NCI-H1436 treated with DMSO at 0.1 percent for 48 hours (cell line): ENCODE measurements at regions not wholly inside any gene's neighbourhood (a gene's known extent, or its start where the extent isn't known, plus 50 kb on each side); places are given as distances from the start of the nearest gene placed in this dataset.
"Not testable (repeated sequence)": the region's sequence is repeated elsewhere in the genome, so short reads cannot be mapped to it uniquely, and the experiment has no call there.

Experiments used
- DNase-seq: peaks from one replicate; lab custom pipeline; 2025; lab: John Stamatoyannopoulos, UW

DNA sequence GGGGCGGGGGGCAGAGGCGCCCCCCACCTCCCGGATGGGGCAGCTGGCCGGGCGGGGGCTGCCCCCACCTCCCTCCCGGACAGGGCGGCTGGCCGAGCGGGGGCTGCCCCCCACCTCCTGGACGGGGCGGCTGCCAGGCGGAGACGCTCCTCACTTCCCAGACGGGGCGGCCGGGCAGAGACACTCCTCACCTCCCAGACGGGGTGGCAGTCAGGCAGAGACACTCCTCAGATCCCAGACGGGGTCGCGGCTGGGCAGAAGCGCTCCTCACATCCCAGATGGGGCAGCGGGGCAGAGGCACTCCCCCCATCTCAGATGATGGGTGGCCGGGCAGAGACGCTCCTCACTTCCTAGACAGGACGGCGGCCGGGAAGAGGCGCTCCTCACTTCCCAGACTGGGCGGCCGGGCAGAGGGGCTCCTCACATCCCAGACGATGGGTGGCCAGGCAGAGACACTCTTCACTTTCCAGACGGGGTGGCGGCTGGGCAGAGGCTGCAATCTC lies 240.1 kb downstream of the NPIPA7 start:
- not testable (repeated sequence) for DNase-seq

DNA sequence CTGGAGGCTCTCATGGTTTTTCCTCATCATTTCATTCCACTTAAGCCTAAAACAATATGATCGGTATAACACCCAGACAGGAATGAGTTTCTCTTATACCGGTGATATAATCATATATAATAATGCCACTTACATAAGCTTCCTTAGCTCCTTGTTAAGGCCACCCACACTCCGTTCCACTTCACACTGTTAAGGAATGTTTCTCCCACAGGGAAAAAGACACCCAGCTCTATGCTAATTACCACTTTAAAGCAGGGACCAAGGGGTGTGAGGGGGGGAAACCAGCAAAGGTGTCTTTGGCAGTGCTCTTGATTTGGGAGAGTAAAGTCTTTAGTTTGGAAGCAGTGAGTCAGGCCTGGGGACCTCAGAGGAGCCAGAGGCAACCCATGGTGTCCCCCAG lies 245.4 kb downstream of the NPIPA7 start:
- not testable (repeated sequence) for DNase-seq

DNA sequence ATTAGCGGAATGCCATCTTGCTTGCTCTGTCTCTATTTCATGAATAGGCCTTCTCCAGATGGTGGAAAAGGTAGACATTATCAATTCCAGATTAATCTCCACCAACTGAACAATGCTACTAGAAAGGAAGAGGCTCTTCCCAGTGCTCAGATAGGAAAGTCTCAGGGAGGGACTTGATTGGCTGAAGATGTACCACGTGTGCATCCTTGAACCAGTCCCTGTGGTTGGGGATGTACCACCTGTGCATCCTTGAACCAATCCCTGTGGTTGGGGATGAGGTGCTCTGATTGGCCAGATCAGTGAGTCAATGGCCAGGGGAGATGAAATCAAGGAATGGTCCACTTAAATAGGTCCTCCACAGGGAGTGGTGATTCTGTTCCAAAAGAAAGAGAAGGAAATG lies 246.2 kb downstream of the NPIPA7 start:
- DNase-seq = not testable (repeated sequence)

GRCh38 chr16:16627865-16628264 lies 248.9 kb downstream of the NPIPA7 start:
- DNase-seq = not testable (repeated sequence)

DNA sequence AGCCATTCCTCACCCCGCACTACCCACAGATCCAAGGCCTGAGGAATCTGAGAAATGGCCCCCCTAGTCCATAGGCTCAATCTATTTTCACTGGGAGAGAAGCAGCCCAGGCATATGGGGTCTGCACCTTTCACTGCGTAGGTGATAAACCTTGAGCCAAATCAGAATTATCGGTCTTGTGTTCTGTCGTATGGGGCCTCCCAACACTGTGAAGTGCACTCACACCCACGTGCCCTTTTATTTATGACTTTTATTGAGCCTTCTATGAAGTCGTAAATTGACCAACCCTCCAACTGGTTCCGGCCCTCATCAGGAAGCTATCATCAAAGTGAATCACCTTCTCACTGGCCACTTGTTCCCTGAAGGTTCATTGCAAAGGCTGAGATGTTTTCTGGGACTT lies 259.3 kb downstream of the NPIPA7 start:
- not testable (repeated sequence) for DNase-seq

DNA sequence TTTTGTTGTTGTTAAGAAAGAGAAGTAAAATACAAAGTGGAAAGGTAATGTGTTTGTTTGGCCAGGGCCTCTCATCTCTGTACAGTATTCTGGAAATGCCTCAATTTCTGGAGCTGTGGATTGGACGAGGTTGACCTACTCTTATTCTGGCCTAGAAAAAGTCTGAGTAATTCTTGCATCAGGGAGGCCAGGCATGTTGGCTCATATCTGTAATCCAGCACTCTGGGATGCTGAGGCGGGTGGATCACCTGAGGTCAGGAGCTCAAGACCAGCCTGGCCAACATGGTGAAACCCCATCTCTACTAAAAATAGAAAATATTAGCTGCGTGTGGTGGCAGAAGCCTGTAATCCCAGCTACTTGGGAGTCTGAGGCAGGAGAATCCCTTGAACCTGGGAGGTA lies 259.8 kb downstream of the NPIPA7 start:
- DNase-seq = not testable (repeated sequence)

GRCh38 chr16:16643828-16644227 lies 264.9 kb downstream of the NPIPA7 start:
- not testable (repeated sequence) for DNase-seq

DNA sequence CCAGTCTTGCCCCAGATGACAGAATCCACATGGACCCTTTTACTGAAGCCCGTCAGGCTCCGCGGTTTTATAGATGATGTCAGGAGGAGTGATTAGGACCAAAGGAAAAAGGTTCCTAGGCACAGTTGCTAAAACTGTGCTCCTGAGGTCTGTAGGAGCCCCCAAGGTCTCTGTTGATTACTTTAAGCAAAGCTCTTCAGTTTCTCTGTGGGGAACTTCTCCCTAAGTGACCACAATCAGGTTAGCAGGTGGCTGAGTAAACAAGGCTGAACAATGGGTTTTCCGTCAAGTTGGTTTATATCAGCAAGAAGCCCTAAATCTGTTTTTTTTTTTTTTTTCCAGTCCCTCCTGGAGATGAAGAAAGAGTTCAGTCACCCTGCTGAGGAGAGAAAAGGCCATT lies 269.1 kb downstream of the NPIPA7 start:
- not testable (repeated sequence) for DNase-seq

DNA sequence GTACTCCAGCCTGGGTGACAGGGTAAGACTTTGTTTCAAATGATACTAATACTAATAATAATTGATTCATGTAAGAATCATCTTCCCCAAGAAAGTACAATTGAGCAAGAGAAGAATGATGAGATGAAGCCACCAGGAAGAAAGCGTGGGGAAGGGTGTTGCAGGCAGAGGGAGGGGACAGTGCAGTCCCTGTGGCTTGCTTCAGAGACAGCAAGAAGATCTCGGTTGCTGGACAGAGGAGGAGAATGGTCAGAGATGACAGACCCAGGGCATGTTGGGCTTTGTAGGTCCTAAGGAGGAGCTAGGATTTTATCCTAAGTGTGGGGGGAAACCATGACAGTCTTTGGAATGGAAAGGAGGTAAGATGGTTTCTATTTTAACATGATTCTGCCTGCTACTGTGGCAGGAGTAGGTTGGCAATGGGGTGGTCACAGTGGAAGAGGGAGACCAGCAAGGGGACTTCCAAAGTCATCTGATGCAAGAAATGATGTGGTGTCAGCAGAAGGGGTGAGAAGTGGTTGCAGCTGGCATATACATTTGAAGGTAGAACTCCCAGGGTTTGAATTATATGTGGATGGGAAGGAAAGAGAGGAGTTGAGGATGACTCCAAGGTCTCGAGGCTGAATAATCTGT lies 293.4 kb downstream of the NPIPA7 start:
- DNase-seq = not testable (repeated sequence)

DNA sequence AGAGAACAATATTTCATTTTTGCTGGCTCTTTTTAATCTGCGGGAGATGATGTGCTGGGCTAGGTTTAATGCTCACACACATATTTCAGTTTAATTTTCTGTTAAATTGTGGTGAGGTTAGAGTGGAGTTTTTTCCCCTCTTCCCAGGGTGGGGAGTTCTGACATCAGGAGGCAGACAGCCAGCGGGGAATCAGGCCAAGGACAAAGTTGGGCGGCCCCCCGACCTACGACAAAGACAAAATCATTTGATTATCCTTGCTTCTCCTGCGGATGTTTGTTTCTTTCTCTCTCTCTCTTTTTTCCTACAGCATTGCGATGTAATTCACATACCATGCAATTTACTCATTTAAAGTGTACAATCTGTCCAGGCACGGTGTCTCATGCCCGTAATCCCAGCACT lies 295.9 kb downstream of the NPIPA7 start:
- DNase-seq = not testable (repeated sequence)

- not testable (repeated sequence) for DNase-seq
Measured at GRCh38 chr16:16721849-16722248, 342.9 kb downstream of the NPIPA7 start.

GRCh38 chr16:16722666-16723065 lies 343.7 kb downstream of the NPIPA7 start:
- DNase-seq = not testable (repeated sequence)

GRCh38 chr16:16723819-16724519 lies 345.0 kb downstream of the NPIPA7 start:
- not testable (repeated sequence) for DNase-seq

GRCh38 chr16:16727048-16727447 lies 348.1 kb downstream of the NPIPA7 start:
- not testable (repeated sequence) for DNase-seq

DNA sequence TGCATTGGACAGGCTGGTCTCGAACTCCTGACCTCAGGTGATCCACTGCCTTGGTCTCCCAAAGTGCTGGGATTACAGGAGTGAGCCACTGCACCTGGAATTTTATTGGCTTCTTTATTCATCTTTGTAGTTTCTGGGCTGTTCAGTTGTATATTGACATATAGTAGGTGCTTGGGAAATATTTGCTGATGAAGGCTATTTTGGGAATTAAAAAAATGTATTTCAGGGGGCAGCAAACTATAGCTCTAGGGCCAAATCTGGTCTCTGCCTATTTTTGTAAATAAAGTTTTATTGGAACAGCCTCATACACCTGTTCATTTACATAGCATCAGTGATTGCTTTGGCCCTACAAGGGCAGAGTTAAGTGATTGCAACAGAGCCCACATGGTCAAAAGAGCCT lies 363.6 kb downstream of the NPIPA7 start:
- DNase-seq = not testable (repeated sequence)

DNA sequence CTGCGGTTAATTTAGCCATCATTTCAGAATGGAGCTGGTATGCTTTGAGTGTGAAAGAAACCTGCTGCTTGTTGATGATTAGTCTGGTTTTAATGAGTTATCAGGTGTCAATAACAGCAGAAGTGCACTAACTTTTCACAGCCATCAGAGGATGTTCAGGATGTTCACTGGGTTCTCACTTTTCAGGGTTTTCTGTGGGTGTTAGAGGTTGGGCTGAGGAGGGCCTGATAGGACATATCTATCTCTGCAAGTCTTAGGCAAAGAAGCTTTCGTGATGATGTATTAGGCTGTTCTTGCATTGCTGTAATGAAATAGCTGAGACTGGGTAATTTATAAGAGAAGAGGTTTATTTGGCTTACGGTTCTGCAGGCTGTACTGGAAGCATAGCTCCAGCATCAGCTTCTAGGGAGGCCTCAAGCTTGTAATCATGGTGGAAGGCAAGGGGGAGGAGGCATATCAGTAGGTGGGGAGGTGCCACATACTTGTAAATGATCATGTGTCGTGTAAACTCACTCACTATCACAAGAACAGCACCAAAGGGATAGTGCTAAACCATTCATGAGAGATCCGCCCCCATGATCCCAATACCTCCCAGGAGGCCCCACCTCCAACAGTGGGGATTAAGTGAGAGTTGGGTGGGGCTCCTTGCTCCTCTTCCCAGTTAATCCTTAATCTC lies 376.2 kb downstream of the NPIPA7 start:
- DNase-seq = not testable (repeated sequence)

GRCh38 chr16:16763449-16763848 lies 384.5 kb downstream of the NPIPA7 start:
- DNase-seq = no peak

GRCh38 chr16:16770717-16771116 lies 391.8 kb downstream of the NPIPA7 start:
- not testable (repeated sequence) for DNase-seq

GRCh38 chr16:16774389-16774788 lies 395.4 kb downstream of the NPIPA7 start:
- no peak for DNase-seq

- DNase-seq = no peak
Measured at GRCh38 chr16:16778332-16778731, 399.4 kb downstream of the NPIPA7 start.

- no peak for DNase-seq
Measured at GRCh38 chr16:16780588-16780987, 401.6 kb downstream of the NPIPA7 start.

DNA sequence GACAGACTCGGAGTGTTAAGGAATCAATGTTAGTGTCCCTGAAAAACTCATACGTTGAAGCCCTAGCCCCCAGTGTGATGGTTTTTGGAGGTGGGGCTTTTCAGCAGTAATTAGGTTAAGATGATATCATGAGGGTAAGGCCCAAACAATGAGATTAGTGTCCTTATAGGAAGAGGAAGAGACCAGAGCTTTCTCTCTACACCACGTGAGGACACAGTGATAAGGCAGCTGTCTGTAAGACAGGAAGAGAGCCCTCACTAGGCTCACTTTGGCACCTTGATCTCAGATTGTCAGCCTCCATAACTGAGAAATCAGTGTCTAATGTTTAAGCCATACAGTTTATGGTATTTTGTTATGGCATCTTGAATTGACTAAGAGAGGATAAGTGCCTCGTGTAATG lies 403.2 kb downstream of the NPIPA7 start:
- no peak for DNase-seq

DNA sequence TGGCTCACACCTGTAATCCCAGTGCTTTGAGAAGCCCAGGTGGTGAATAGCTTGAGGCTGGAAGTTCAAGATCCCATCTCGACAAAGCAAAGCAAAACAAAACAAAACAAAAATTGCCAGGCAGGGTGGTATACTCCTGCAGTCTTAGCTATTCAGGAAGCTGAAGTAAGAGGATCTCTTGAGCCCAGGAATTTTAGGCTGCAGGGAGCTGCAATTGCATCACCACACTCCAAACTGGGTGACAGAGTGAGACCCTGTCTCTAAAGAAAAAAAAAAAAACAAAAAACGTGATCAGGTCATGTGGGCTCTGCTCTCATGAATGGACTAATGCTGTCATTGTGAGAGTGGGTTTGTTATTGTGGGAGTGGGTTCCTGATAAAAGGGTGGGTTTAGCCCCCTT lies 409.1 kb downstream of the NPIPA7 start:
- no peak for DNase-seq
